H1 (cell line): ENCODE measurements at regions not wholly inside any gene's neighbourhood (a gene's known extent, or its start where the extent isn't known, plus 50 kb on each side); places are given as distances from the start of the nearest gene placed in this dataset.

Experiments
- SIN3A ChIP-seq, 2 experiments: IDR thresholded peaks in 1 of 2; conservative IDR thresholded peaks in 1 of 2; 2 replicates each; pipeline ENCODE4 v1.6.1; 2011 to 2012; ENCODE audit warnings: low read length in 2 of 2, improper control_type of control experiment in 1 of 2, low read depth in 1 of 2, mild to moderate bottlenecking in 1 of 2
- SP2 ChIP-seq: IDR thresholded peaks from 2 replicates; pipeline ENCODE4 v1.6.1; 2012; ENCODE audit warnings: mild to moderate bottlenecking, low read length, inconsistent platforms

GRCh38 chr22:41028841-41029240 is 63.6 kb upstream of the EP300 start (continued):
- TF ChIP-seq SIN3A (conservative IDR thresholded peaks at IDR 0.05 in 1 of 2, IDR thresholded peaks at IDR 0.05 in 1 of 2; ENCODE audit: low read depth in 1 of 2, low read length in 2 of 2) (no peak), SP2 (no peak)
